Pancreas (tissue), 10 donors: ENCODE measurements at regions not wholly inside any gene's neighbourhood (a gene's known extent, or its start where the extent isn't known, plus 50 kb on each side); places are given as distances from the start of the nearest gene placed in this dataset.

Experiments
- ATAC-seq, 4 donors: fragments of 200-7000 bp; cut with Tn5 transposase; one replicate each; pipeline versions ENCODE4 v1.8.0 to v1.9.1; 2020; ENCODE audit warnings: mild to moderate bottlenecking in 4 of 4, moderate library complexity in 4 of 4
- DNase-seq, 6 donors: peaks; one replicate each; pipeline ENCODE4 v3.0.0-alpha.2; 2020
- FAIRE-seq: peaks from 2 replicates; lab custom pipeline; 2012; peaks lifted over from hg19 to GRCh38; lab: Jason Lieb, UNC
- H3K27ac ChIP-seq, 4 donors: fragments of 200-600 bp; sonication (generic); 1 replicate in 3 of 4; 2 replicates in 1 of 4; pipeline versions ENCODE4 v1.5.0 to v1.8.0; 2020
- H3K27me3 ChIP-seq, 4 donors: fragments of 200-600 bp; one replicate each; pipeline ENCODE4 v1.8.0; 2021
- H3K36me3 ChIP-seq, 3 donors: fragments of 200-600 bp; sonication (generic) in 1 of 3; one replicate each; pipeline versions ENCODE4 v1.5.0 to v1.8.0; 2020 to 2021
- H3K4me1 ChIP-seq, 3 donors: fragments of 200-600 bp; one replicate each; pipeline ENCODE4 v1.8.0; 2021
- H3K4me3 ChIP-seq, 4 donors: fragments of 200-600 bp; sonication (generic) in 2 of 4; one replicate each; pipeline versions ENCODE4 v1.5.0 to v1.8.0; 2020 to 2021
- H3K9me3 ChIP-seq, 4 donors: fragments of 200-600 bp; one replicate each; pipeline ENCODE4 v1.8.0; 2021
- WGBS, 2 donors: extraction: QIAGEN DNeasy Blood & Tissue Kit; methylation state at CpG; one replicate each; pipeline ENCODE4 v1.1.7; 2013; 5-methylcytosine and 5-hydroxymethylcytosine counted together
- intact Hi-C, 3 donors: fragments of 100-400 bp; cut with DNase I; formaldehyde crosslinking; loops; one replicate each; pipeline versions ENCODE4 v1.11.1 to v1.14.2; 2022
- TF ChIP-seq, protein P1 (sequence below), 4 donors: fragments of 200-600 bp; sonication (generic) in 3 of 4; IDR thresholded peaks; one replicate each; pipeline versions ENCODE4 v1.5.0 to v1.8.0; 2021; ENCODE audit warnings: antibody characterized with exemption in 4 of 4
- donor health status: healthy with polysubstance abuse.
- donor health status: DM: no; HTN: no; CAD: no; lungs with moderate emphysema.
- donor health status: DM: no; HTN: no; CAD: no.
- donor health status: control.
- donor health status: control.
- donor health status: Bipolar disorder and iron deficiency.
- donor health status: DM: yes; HTN: yes; CAD: no.
- donor health status: DM: no; HTN: no; CAD: no.
- donor health status: DM: no; HTN: no; CAD: no.
- donor health status: DM: yes; HTN: yes; CAD: no.

DNA sequence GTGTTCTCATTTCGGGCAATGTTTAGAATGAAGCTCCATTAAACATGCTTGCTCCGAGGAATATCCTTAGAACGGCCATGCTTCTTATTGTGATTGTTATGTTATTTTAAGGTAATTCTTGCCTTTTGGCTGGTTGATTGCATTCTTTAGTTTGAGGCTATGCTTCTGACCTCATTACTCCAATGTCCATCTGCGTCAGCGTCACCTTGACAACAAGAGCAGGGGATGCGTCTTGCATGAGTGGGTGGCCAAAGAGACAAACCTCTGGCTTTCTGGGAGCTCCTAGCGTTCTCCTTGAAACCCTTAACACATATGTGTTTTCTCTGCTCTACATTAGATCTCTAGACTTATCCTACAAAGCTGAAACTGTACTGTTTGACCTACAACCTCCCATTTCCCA is 184.3 kb downstream of the THBS2 start:
- no peak overlapping the region for H3K27ac ChIP-seq
- intact Hi-C loops: no loop called here
- FAIRE-seq: no peak

DNA sequence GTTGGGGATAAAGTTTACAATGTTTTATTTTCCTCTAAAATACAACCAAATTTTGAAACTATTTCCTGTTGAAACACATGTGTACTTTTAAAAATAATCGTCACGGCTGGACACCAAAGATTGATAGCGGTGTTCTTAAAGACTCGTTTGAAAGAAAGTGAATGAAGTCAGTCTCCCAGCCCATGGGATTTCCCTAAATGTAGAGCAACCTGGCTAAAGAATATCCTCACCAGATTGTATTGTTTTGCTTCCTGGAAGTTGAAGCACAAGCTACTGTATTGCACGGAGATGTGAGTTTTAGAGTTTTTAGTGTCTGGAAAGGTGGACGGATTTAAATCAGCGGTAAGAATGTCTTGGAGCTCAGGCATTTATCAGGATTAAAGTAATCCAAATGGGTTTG is 189.5 kb downstream of the THBS2 start:
- Histone ChIP-seq H3K4me3 (no peak overlapping the region), H3K27me3 (no peaks in the 10 kb centered on the region), H3K27ac (no peak overlapping the region), H3K36me3 (no peaks in the 10 kb centered on the region), H3K4me1 (no peaks in the 10 kb centered on the region), H3K9me3 (no peaks in the 10 kb centered on the region)
- ATAC-seq: no peak
- TF ChIP-seq, protein P1, sequence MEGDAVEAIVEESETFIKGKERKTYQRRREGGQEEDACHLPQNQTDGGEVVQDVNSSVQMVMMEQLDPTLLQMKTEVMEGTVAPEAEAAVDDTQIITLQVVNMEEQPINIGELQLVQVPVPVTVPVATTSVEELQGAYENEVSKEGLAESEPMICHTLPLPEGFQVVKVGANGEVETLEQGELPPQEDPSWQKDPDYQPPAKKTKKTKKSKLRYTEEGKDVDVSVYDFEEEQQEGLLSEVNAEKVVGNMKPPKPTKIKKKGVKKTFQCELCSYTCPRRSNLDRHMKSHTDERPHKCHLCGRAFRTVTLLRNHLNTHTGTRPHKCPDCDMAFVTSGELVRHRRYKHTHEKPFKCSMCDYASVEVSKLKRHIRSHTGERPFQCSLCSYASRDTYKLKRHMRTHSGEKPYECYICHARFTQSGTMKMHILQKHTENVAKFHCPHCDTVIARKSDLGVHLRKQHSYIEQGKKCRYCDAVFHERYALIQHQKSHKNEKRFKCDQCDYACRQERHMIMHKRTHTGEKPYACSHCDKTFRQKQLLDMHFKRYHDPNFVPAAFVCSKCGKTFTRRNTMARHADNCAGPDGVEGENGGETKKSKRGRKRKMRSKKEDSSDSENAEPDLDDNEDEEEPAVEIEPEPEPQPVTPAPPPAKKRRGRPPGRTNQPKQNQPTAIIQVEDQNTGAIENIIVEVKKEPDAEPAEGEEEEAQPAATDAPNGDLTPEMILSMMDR (IDR thresholded peaks at IDR 0.05): no peak
- FAIRE-seq: no peak
- no peak for DNase-seq
- intact Hi-C loops: no loop called here
- WGBS, 2 donors: 59 to 61% methylated on average over 7 of the region's 7 CpGs

More for the DNA sequence above, 184.3 kb downstream of the THBS2 start:
- Histone ChIP-seq H3K36me3 (no peaks in the 10 kb centered on the region), H3K4me1 (no peaks in the 10 kb centered on the region), H3K4me3 (no peak overlapping the region), H3K27me3 (no peaks in the 10 kb centered on the region), H3K9me3 (no peaks in the 10 kb centered on the region)
- WGBS, 2 donors: 63 to 80% methylated on average over 7 of the region's 7 CpGs
- TF ChIP-seq, protein P1 (IDR thresholded peaks at IDR 0.05): no peak
- DNase-seq (no peak), ATAC-seq (no peak)

DNA sequence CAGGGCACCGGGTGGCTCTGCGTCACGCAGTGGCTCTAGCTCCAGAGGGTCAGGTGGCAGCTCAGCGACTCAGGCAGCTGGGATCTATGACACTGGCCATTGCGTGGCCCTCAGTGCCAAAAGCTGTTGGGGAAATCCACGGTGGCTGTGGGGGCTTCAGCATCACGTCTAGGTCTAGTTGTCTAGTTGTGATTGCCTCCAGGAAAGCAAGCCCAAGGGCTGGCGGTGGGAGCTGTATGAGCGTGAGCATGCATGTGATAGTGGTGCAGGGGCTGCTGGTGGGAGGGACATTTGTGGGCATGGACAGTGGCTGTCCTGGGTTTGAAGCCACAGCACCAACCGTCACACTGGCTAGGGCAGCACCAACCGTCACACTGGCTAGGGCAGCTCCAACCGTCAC is 191.4 kb downstream of the THBS2 start:
- Histone ChIP-seq H3K36me3 (no peaks in the 10 kb centered on the region), H3K9me3 (no peaks in the 10 kb centered on the region), H3K27ac (no peak overlapping the region), H3K4me3 (no peak overlapping the region), H3K27me3 (no peaks in the 10 kb centered on the region), H3K4me1 (no peaks in the 10 kb centered on the region)
- intact Hi-C loops: no loop called here
- TF ChIP-seq, protein P1 (IDR thresholded peaks at IDR 0.05): no peak
- 81 to 89% methylated on average over 12 of the region's 12 CpGs for WGBS, 2 donors
- DNase-seq: no peak
- no peak for ATAC-seq
- FAIRE-seq: no peak

DNA sequence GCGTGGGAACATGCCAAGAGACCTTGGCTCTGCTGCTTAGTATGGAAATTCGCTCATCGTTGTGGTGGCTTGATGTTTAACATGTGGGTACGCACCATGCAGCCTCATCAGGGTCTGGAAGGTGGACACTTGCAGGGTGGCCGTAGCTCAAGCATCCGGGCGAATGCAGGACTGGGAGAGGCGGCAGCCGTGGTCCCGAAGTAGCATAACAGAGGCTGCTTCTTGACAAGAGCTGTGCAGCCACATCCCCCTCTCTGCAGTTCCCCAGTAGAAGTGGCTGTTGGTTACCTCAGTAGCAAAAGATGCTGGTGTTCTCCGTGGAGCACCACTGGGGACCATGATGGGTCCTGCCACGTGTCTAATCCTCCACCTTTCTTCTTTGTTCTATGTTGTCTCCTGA is 195.0 kb downstream of the THBS2 start:
- intact Hi-C loops: no loop called here
- WGBS, 2 donors: 76 to 80% methylated on average over 12 of the region's 12 CpGs
- ATAC-seq (no peak), FAIRE-seq (no peak), DNase-seq (no peak)
- no peaks in the 10 kb centered on the region for H3K4me1 ChIP-seq
- no peaks in the 10 kb centered on the region for H3K27me3 ChIP-seq
- no peaks in the 10 kb centered on the region for H3K36me3 ChIP-seq
- no peaks in the 10 kb centered on the region for H3K9me3 ChIP-seq
- H3K27ac ChIP-seq: no peak overlapping the region
- no peak overlapping the region for H3K4me3 ChIP-seq
- TF ChIP-seq, protein P1 (IDR thresholded peaks at IDR 0.05): no peak

DNA sequence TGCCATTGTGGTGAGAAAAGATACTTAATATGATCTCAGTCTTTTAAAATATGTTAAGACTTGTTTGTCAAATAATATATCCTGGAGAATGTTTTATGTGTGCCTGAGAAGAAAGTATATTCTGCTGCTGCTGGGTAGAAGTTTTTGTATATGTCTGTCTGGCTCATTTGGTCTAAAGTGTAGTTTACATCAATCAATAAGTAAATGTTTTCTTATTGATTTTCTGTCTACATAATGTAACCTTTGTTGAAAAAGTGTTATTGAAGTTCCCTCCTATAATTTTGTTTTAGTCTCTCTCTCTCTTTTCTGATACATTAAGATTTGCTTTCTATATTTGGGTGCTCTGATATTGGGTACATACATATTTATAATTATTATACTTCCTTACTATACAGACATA is 201.2 kb downstream of the THBS2 start:
- no peaks in the 10 kb centered on the region for H3K4me1 ChIP-seq
- peaks cover 0 to 9% (median 0%) of the 10 kb centered on the region in 4 donors for H3K27me3 ChIP-seq
- no peak overlapping the region for H3K27ac ChIP-seq
- FAIRE-seq (no peak), ATAC-seq (no peak), DNase-seq (no peak)
- H3K36me3 ChIP-seq: no peaks in the 10 kb centered on the region
- no peak overlapping the region for H3K4me3 ChIP-seq
- TF ChIP-seq, protein P1 (IDR thresholded peaks at IDR 0.05): no peak
- no peaks in the 10 kb centered on the region for H3K9me3 ChIP-seq
- intact Hi-C loops: no loop called here
